Esophagus (tissue), 2 donors: ENCODE measurements at regions not wholly inside any gene's neighbourhood (a gene's known extent, or its start where the extent isn't known, plus 50 kb on each side); places are given as distances from the start of the nearest gene placed in this dataset.
"Not testable (repeated sequence)": the region's sequence is repeated elsewhere in the genome, so short reads cannot be mapped to it uniquely, and the experiment has no call there.

Experiments used
- H3K27ac ChIP-seq, 2 donors: one replicate each; pipeline ENCODE4 v1.5.1; 2013; ENCODE audit warnings: low read depth in 2 of 2, mild to moderate bottlenecking in 2 of 2, inconsistent platforms in 1 of 2, low read length in 1 of 2, moderate library complexity in 1 of 2
- H3K27me3 ChIP-seq, 2 donors: one replicate each; pipeline ENCODE4 v1.6.1; 2013; ENCODE audit warnings: low read length in 2 of 2, control low read depth in 1 of 2, mild to moderate bottlenecking in 1 of 2; ENCODE audit not compliant: insufficient read depth in 2 of 2, control insufficient read depth in 1 of 2
- H3K36me3 ChIP-seq, 2 donors: one replicate each; pipeline ENCODE4 v1.6.1; 2013; ENCODE audit warnings: low read length in 1 of 2; ENCODE audit not compliant: control insufficient read depth in 2 of 2, insufficient read depth in 2 of 2
- H3K4me1 ChIP-seq, 2 donors: one replicate each; pipeline ENCODE4 v1.6.1; 2013; ENCODE audit warnings: low read length in 1 of 2; ENCODE audit not compliant: control insufficient read depth in 2 of 2, insufficient read depth in 2 of 2
- H3K4me3 ChIP-seq, 2 donors: one replicate each; pipeline ENCODE4 v1.5.1; 2013; ENCODE audit warnings: low read length in 2 of 2, mild to moderate bottlenecking in 2 of 2, low read depth in 1 of 2, moderate library complexity in 1 of 2
- H3K9me3 ChIP-seq, 2 donors: one replicate each; pipeline ENCODE4 v1.6.1; 2013; ENCODE audit warnings: mild to moderate bottlenecking in 2 of 2, low read depth in 1 of 2, low read length in 1 of 2, moderate library complexity in 1 of 2; ENCODE audit not compliant: control insufficient read depth in 2 of 2, insufficient read depth in 1 of 2
- WGBS, 2 donors: extraction: QIAGEN DNeasy Blood & Tissue Kit; methylation state at CpG; one replicate each; pipeline ENCODE4 v1.1.7; 2013; 5-methylcytosine and 5-hydroxymethylcytosine counted together
- donor health status: healthy with polysubstance abuse.
- donor health status: Bipolar disorder and iron deficiency.

DNA sequence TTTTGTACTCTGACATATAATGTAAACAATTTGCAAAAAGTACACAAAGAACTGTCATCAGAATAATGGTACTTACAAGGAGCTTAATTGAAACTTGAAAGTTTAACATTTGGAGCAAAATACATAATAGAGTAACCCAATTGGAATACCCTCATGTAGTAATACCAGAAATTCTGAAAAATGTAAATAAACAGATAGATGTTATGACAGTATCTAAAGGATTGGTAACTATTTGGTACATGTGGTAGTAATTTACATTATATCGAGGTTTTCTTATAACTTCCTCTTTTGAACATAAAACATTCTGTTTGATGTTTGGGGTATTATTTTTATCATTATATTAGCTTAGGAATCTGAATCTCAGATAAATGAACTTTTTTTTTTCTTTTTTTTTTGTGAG is 211.7 kb upstream of the ELL2 start:
- WGBS, 2 donors: 64 to 81% methylated on average over 1 of the region's 1 CpG
- Histone ChIP-seq H3K27me3 (no peaks in the 10 kb centered on the region), H3K4me3 (no peak overlapping the region), H3K27ac (no peak overlapping the region), H3K4me1 (no peaks in the 10 kb centered on the region), H3K9me3 (no peaks in the 10 kb centered on the region), H3K36me3 (no peaks in the 10 kb centered on the region)

GRCh38 chr5:96172436-96172835 is 210.8 kb upstream of the ELL2 start:
- no peaks in the 10 kb centered on the region for H3K4me1 ChIP-seq
- no peak overlapping the region for H3K27ac ChIP-seq
- no peaks in the 10 kb centered on the region for H3K9me3 ChIP-seq
- H3K27me3 ChIP-seq: no peaks in the 10 kb centered on the region
- no peaks in the 10 kb centered on the region for H3K36me3 ChIP-seq
- H3K4me3 ChIP-seq: no peak overlapping the region
- 85 to 88% methylated on average over 2 of the region's 2 CpGs for WGBS, 2 donors

GRCh38 chr5:96171973-96172372 is 210.3 kb upstream of the ELL2 start:
- H3K4me3 ChIP-seq: not testable (repeated sequence)

DNA sequence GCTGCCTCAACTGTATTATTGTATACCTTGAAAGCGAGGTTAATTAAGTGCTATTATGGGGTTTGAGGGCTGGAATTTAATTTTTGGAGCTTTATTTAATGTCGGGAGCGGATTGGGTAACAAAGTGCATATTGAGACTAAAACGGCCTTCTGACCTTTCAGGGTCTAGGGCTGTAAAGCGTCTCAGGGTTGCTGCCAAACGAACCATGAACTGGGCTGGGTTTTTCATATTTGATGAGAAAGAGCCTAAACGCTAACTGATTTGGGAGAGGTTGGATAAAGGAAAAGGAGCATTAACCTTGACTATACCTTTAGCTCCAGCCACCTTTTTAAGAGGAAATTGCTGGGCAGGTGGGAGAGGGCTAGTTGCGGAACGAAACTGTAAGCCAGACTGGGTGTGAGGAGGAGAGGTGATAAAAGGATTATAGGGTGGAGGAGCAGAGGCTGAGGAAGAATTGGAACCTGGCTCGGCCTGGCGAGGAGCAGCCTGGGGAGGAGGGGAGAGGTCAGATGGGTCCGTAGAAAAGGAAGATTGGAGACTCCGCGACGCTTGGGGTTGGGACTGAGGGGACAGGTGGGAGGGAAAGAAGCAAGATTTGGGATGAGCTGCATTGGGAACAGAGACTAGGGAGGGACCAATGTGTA is 209.0 kb upstream of the ELL2 start:
- H3K4me3 ChIP-seq, H3K36me3 ChIP-seq, H3K4me1 ChIP-seq, H3K27ac ChIP-seq, H3K9me3 ChIP-seq, H3K27me3 ChIP-seq: not testable (repeated sequence)
- 87 to 94% methylated on average over 15 of the region's 15 CpGs for WGBS, 2 donors

More at GRCh38 chr5:96171973-96172372, 210.3 kb upstream of the ELL2 start:
- H3K27me3 ChIP-seq, H3K36me3 ChIP-seq, H3K9me3 ChIP-seq, H3K27ac ChIP-seq, H3K4me1 ChIP-seq: not testable (repeated sequence)
- WGBS, 2 donors: 78 to 81% methylated on average over 4 of the region's 4 CpGs

GRCh38 chr5:96168833-96169232 is 207.2 kb upstream of the ELL2 start:
- not testable (repeated sequence) for H3K36me3 ChIP-seq, H3K4me3 ChIP-seq, H3K27me3 ChIP-seq, H3K9me3 ChIP-seq, H3K27ac ChIP-seq, H3K4me1 ChIP-seq
- 86 to 87% methylated on average over 8 of the region's 8 CpGs for WGBS, 2 donors

- WGBS, 2 donors: 84 to 91% methylated on average over 2 of the region's 2 CpGs
- Histone ChIP-seq H3K27me3 (no peaks in the 10 kb centered on the region), H3K27ac (peak overlapping the region in 1 of 2 donors; percentile 23)
Observed at GRCh38 chr5:96159043-96159442, 197.4 kb upstream of the ELL2 start.

GRCh38 chr5:96157841-96158291 is 196.2 kb upstream of the ELL2 start:
- peak overlapping the region; percentile 27 to 94 for H3K27ac ChIP-seq
- H3K9me3 ChIP-seq: no peaks in the 10 kb centered on the region
- H3K4me3 ChIP-seq: no peak overlapping the region
- WGBS, 2 donors: 25 to 44% methylated on average over 3 of the region's 3 CpGs
- H3K36me3 ChIP-seq: no peaks in the 10 kb centered on the region
- no peaks in the 10 kb centered on the region for H3K27me3 ChIP-seq
- H3K4me1 ChIP-seq: peaks cover 0 to 2% of the 10 kb centered on the region in 2 donors

More at GRCh38 chr5:96159043-96159442, 197.4 kb upstream of the ELL2 start:
- H3K36me3 ChIP-seq: no peaks in the 10 kb centered on the region
- no peaks in the 10 kb centered on the region for H3K9me3 ChIP-seq
- H3K4me1 ChIP-seq: peaks cover 0 to 2% of the 10 kb centered on the region in 2 donors
- H3K4me3 ChIP-seq: no peak overlapping the region

- Histone ChIP-seq H3K4me1 (peaks cover 0 to 2% of the 10 kb centered on the region in 2 donors), H3K9me3 (no peaks in the 10 kb centered on the region), H3K27me3 (no peaks in the 10 kb centered on the region), H3K36me3 (no peaks in the 10 kb centered on the region), H3K27ac (peak overlapping the region; percentile 89 to 94), H3K4me3 (no peak overlapping the region)
- WGBS, 2 donors: 40 to 46% methylated on average over 4 of the region's 4 CpGs
Observed at GRCh38 chr5:96157077-96157780, 195.6 kb upstream of the ELL2 start.

GRCh38 chr5:96155147-96155546 is 193.5 kb upstream of the ELL2 start:
- WGBS, 2 donors: 62 to 83% methylated on average over 2 of the region's 2 CpGs
- H3K9me3 ChIP-seq: no peaks in the 10 kb centered on the region
- H3K4me3 ChIP-seq: no peak overlapping the region
- H3K27me3 ChIP-seq: no peaks in the 10 kb centered on the region
- H3K27ac ChIP-seq: no peak overlapping the region
- H3K36me3 ChIP-seq: no peaks in the 10 kb centered on the region
- H3K4me1 ChIP-seq: peaks cover 3 to 6% of the 10 kb centered on the region in 2 donors

GRCh38 chr5:96151891-96152290 is 190.2 kb upstream of the ELL2 start:
- Histone ChIP-seq H3K27ac (no peak overlapping the region), H3K9me3 (no peaks in the 10 kb centered on the region), H3K4me1 (peaks cover 3 to 13% of the 10 kb centered on the region in 2 donors), H3K4me3 (no peak overlapping the region), H3K36me3 (no peaks in the 10 kb centered on the region), H3K27me3 (no peaks in the 10 kb centered on the region)
- WGBS, 2 donors: 14 to 27% methylated on average over 2 of the region's 2 CpGs
